RWPE2 (cell line): ENCODE measurements at regions not wholly inside any gene's neighbourhood (a gene's known extent, or its start where the extent isn't known, plus 50 kb on each side); places are given as distances from the start of the nearest gene placed in this dataset.

Experiments used
- ATAC-seq: fragments of 200-7000 bp; cut with Tn5 transposase; 3 replicates; pipeline ENCODE4 v1.9.1; 2021; ENCODE audit warnings: low read depth
- DNase-seq: peaks from one replicate; pipeline ENCODE4 v3.0.0-alpha.2; 2020; ENCODE audit warnings: low spot score
- H3K27ac ChIP-seq: fragments of 450-650 bp; 2 replicates; pipeline ENCODE4 v1.5.1; 2017; ENCODE audit warnings: mild to moderate bottlenecking; ENCODE audit not compliant: poor library complexity, severe bottlenecking
- H3K27me3 ChIP-seq: fragments of 250-450 bp; sonication (Bioruptor Pico); 2 replicates; pipeline ENCODE4 v1.5.1; 2021; ENCODE audit warnings: mild to moderate bottlenecking, moderate library complexity; ENCODE audit not compliant: insufficient read depth, poor library complexity, severe bottlenecking
- H3K36me3 ChIP-seq: fragments of 250-450 bp; sonication (Bioruptor Pico); 2 replicates; pipeline ENCODE4 v1.5.1; 2020; ENCODE audit warnings: low read depth, mild to moderate bottlenecking, moderate library complexity
- H3K4me1 ChIP-seq: fragments of 250-450 bp; sonication (Bioruptor Pico); 2 replicates; pipeline ENCODE4 v1.5.1; 2021; ENCODE audit warnings: mild to moderate bottlenecking, moderate library complexity; ENCODE audit not compliant: insufficient read depth, poor library complexity, severe bottlenecking
- H3K4me3 ChIP-seq: fragments of 250-450 bp; sonication (Bioruptor Pico); 2 replicates; pipeline ENCODE4 v1.5.1; 2021; ENCODE audit warnings: mild to moderate bottlenecking, moderate library complexity; ENCODE audit not compliant: severe bottlenecking
- H3K9me3 ChIP-seq: fragments of 250-450 bp; sonication (Bioruptor Pico); 2 replicates; pipeline ENCODE4 v1.5.1; 2021; ENCODE audit warnings: mild to moderate bottlenecking, moderate library complexity; ENCODE audit not compliant: severe bottlenecking
- TF ChIP-seq, protein P1 (sequence below): fragments of 450-650 bp; IDR thresholded peaks from one replicate; pipeline ENCODE4 v1.5.1; 2017; ENCODE audit warnings: mild to moderate bottlenecking, moderate library complexity; ENCODE audit not compliant: poor library complexity, severe bottlenecking

DNA sequence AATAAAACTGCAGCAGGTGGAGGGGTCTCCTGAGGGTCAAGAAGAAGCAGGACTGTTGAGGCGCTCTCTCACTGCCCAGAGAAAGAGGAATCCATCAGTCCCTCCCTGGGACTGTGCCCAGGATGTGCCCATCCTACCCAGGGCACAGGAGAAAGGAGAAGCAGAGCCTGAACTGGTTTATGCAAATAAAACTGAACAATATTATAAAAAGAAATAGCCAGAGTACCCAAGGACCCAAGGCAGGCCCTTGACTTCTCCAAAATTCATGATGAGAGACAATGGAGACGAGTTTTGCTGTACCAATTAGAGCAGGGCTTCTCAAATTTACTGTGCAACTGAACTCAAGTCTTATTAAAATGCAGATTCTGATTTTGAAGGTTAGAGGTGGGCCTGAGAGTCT lies 211.0 kb downstream of the IGSF11 start:
- no peak for DNase-seq
- Histone ChIP-seq H3K4me1 (no peaks in the 10 kb centered on the region), H3K9me3 (no peaks in the 10 kb centered on the region), H3K27ac (no peak overlapping the region), H3K27me3 (no peaks in the 10 kb centered on the region), H3K4me3 (no peak overlapping the region), H3K36me3 (no peaks in the 10 kb centered on the region)
- TF ChIP-seq, protein P1, sequence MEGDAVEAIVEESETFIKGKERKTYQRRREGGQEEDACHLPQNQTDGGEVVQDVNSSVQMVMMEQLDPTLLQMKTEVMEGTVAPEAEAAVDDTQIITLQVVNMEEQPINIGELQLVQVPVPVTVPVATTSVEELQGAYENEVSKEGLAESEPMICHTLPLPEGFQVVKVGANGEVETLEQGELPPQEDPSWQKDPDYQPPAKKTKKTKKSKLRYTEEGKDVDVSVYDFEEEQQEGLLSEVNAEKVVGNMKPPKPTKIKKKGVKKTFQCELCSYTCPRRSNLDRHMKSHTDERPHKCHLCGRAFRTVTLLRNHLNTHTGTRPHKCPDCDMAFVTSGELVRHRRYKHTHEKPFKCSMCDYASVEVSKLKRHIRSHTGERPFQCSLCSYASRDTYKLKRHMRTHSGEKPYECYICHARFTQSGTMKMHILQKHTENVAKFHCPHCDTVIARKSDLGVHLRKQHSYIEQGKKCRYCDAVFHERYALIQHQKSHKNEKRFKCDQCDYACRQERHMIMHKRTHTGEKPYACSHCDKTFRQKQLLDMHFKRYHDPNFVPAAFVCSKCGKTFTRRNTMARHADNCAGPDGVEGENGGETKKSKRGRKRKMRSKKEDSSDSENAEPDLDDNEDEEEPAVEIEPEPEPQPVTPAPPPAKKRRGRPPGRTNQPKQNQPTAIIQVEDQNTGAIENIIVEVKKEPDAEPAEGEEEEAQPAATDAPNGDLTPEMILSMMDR, result no peak
- ATAC-seq, result no peak

DNA sequence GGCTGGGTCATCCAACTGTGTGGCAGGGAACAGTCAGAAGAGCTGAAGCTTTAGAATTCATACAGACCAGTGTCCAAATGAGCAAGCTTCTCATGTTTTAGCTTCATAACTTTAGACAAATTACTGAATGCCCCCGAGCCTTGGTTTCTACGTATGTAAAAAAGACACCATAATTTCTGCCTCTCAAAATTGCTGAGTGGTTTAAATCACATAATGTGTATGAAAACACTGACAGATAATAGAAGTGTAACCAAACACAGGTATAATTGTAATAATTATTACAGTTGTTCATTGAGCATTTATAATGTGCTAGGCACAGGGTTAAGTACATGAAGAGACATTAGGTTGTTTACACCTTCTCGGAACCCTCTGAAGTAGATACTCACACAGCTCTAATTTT lies 207.2 kb downstream of the IGSF11 start:
- Histone ChIP-seq H3K36me3 (no peaks in the 10 kb centered on the region), H3K4me1 (no peaks in the 10 kb centered on the region), H3K4me3 (no peak overlapping the region), H3K9me3 (no peaks in the 10 kb centered on the region), H3K27me3 (no peaks in the 10 kb centered on the region), H3K27ac (no peak overlapping the region)
- ATAC-seq (no peak), DNase-seq (no peak)
- TF ChIP-seq, protein P1, result no peak

DNA sequence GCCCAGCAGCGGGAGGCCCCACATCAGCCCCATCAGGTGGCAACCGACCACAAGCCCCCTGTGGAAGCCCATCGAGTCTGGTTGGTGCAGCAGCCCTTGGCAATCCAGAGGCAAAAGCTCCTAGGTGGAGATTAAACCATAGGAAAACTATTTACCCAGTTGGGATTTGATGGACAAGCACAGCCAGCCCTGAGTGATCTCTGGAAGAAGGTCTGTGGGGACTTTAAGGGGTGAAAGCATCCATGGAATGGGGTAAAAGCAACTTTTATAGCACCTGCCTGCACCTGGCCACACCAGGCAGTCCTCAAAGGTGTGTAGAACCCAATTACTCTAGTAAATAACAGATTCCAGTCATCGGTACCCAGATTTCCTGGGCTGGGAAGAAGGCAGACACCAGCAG lies 206.3 kb downstream of the IGSF11 start:
- H3K9me3 ChIP-seq, result no peaks in the 10 kb centered on the region
- ATAC-seq (no peak), DNase-seq (no peak)
- no peaks in the 10 kb centered on the region for H3K4me1 ChIP-seq
- H3K4me3 ChIP-seq, result no peak overlapping the region
- no peaks in the 10 kb centered on the region for H3K36me3 ChIP-seq
- H3K27ac ChIP-seq, result no peak overlapping the region
- TF ChIP-seq, protein P1, result no peak
- H3K27me3 ChIP-seq, result no peaks in the 10 kb centered on the region

DNA sequence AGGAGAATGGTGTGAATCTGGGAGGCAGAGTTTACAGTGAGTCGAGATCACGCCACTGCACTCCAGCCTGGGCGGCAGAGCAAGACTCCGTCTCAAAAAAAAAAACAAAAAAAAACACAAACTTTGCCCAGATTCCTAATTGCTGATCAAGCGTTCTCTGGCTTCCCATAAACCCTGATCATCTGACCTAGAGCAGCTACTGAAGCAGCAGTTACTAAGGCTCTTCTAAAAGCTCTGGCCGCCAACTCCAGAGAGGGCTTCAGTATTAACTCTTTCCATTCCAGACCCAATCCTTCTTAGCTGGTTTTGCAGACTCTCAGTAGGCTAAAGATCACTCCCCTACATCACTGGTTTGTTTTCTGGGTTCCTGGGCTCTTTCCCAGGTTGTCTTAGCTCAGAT lies 201.6 kb downstream of the IGSF11 start:
- H3K27me3 ChIP-seq, result no peaks in the 10 kb centered on the region
- no peaks in the 10 kb centered on the region for H3K4me1 ChIP-seq
- H3K36me3 ChIP-seq, result no peaks in the 10 kb centered on the region
- DNase-seq (no peak), ATAC-seq (no peak)
- no peak overlapping the region for H3K4me3 ChIP-seq
- no peaks in the 10 kb centered on the region for H3K9me3 ChIP-seq
- TF ChIP-seq, protein P1, result no peak
- no peak overlapping the region for H3K27ac ChIP-seq

DNA sequence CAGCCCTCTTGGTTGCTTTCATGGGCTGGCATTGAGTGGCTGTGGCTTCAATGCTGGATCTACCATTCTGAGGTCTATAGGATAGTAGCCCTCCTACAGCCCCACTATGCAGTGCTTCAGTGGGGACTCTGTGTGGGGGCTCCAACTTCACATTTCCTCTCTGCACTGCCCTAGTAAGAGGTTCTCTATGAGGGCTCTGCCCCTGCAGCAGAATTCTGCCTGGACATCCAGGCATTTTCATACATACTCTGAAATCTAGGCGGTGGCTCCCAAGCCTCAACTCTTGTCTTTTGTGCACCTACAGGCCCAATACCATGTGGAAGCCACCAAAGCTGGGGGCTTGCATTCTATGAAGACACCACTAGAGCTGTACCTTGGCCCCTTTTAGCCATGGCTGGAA lies 195.8 kb downstream of the IGSF11 start:
- Histone ChIP-seq H3K36me3 (no peaks in the 10 kb centered on the region), H3K4me3 (no peak overlapping the region), H3K4me1 (no peaks in the 10 kb centered on the region), H3K27me3 (no peaks in the 10 kb centered on the region), H3K27ac (no peak overlapping the region), H3K9me3 (no peaks in the 10 kb centered on the region)
- TF ChIP-seq, protein P1, result no peak
- DNase-seq (no peak), ATAC-seq (no peak)
